ACC112 (cell line): ENCODE measurements at regions not wholly inside any gene's neighbourhood (a gene's known extent, or its start where the extent isn't known, plus 50 kb on each side); places are given as distances from the start of the nearest gene placed in this dataset.
"Not testable (repeated sequence)": the region's sequence is repeated elsewhere in the genome, so short reads cannot be mapped to it uniquely, and the experiment has no call there.

Experiments
- H2AFZ ChIP-seq: fragments of 200-600 bp; sonication (generic); one replicate; pipeline ENCODE4 v1.6.0; 2017; ENCODE audit warnings: antibody characterized with exemption, low read length; ENCODE audit not compliant: unreplicated experiment
- H3K27ac ChIP-seq: fragments of 200-600 bp; sonication (generic); 2 replicates; pipeline ENCODE4 v1.5.1; 2014; ENCODE audit warnings: low read depth, mild to moderate bottlenecking, antibody characterized with exemption, low read length, moderate library complexity
- H3K27me3 ChIP-seq: fragments of 200-600 bp; sonication (generic); 2 replicates; pipeline ENCODE4 v1.6.1; 2014; ENCODE audit warnings: mild to moderate bottlenecking, antibody characterized with exemption, low read length, moderate library complexity, mixed read lengths; ENCODE audit not compliant: insufficient read depth
- H3K36me3 ChIP-seq: fragments of 200-600 bp; sonication (generic); 2 replicates; pipeline ENCODE4 v1.6.1; 2016; ENCODE audit warnings: mild to moderate bottlenecking, antibody characterized with exemption, low read length, moderate library complexity, mixed read lengths; ENCODE audit not compliant: insufficient read depth
- H3K4me1 ChIP-seq: fragments of 200-600 bp; sonication (generic); one replicate; pipeline ENCODE4 v1.6.1; 2016; ENCODE audit warnings: low read length, mixed read lengths; ENCODE audit not compliant: insufficient read depth, unreplicated experiment, control insufficient read depth
- H3K4me3 ChIP-seq: fragments of 200-600 bp; sonication (generic); 2 replicates; pipeline ENCODE4 v1.5.1; 2014; ENCODE audit warnings: mild to moderate bottlenecking, low read depth, low read length
- H3K79me2 ChIP-seq: fragments of 200-600 bp; sonication (generic); one replicate; pipeline ENCODE4 v1.6.0; 2016; ENCODE audit warnings: low read length; ENCODE audit not compliant: control insufficient read depth, unreplicated experiment, insufficient read depth

GRCh38 chr9:85112391-85112790, 442.9 kb downstream of the NTRK2 start:
- Histone ChIP-seq H3K27me3 (no peaks in the 10 kb centered on the region), H3K36me3 (no peaks in the 10 kb centered on the region), H2AFZ (no peak overlapping the region), H3K4me1 (no peaks in the 10 kb centered on the region), H3K79me2 (no peaks in the 10 kb centered on the region), H3K27ac (no peak overlapping the region), H3K4me3 (no peak overlapping the region)

- no peak overlapping the region for H3K27ac ChIP-seq
- H3K79me2 ChIP-seq, result no peaks in the 10 kb centered on the region
- no peaks in the 10 kb centered on the region for H3K4me1 ChIP-seq
- H2AFZ ChIP-seq, result no peak overlapping the region
- H3K4me3 ChIP-seq, result no peak overlapping the region
- H3K27me3 ChIP-seq, result no peaks in the 10 kb centered on the region
- H3K36me3 ChIP-seq, result no peaks in the 10 kb centered on the region
These were observed 439.2 kb downstream of the NTRK2 start for GRCh38 chr9:85108746-85109145.

- no peaks in the 10 kb centered on the region for H3K4me1 ChIP-seq
- no peak overlapping the region for H3K27ac ChIP-seq
- no peak overlapping the region for H2AFZ ChIP-seq
- no peaks in the 10 kb centered on the region for H3K36me3 ChIP-seq
- H3K27me3 ChIP-seq, result no peaks in the 10 kb centered on the region
- H3K4me3 ChIP-seq, result no peak overlapping the region
- H3K79me2 ChIP-seq, result no peaks in the 10 kb centered on the region
These were observed 438.7 kb downstream of the NTRK2 start for GRCh38 chr9:85108229-85108628.

- no peaks in the 10 kb centered on the region for H3K79me2 ChIP-seq
- no peak overlapping the region for H2AFZ ChIP-seq
- no peaks in the 10 kb centered on the region for H3K36me3 ChIP-seq
- no peaks in the 10 kb centered on the region for H3K4me1 ChIP-seq
- no peak overlapping the region for H3K27ac ChIP-seq
- H3K4me3 ChIP-seq, result no peak overlapping the region
- no peaks in the 10 kb centered on the region for H3K27me3 ChIP-seq
These were observed 419.9 kb downstream of the NTRK2 start for GRCh38 chr9:85089188-85089969.

GRCh38 chr9:85081963-85082362, 412.4 kb downstream of the NTRK2 start:
- Histone ChIP-seq H2AFZ (no peak overlapping the region), H3K36me3 (no peaks in the 10 kb centered on the region), H3K27ac (no peak overlapping the region), H3K4me3 (no peak overlapping the region), H3K4me1 (no peaks in the 10 kb centered on the region), H3K79me2 (no peaks in the 10 kb centered on the region), H3K27me3 (no peaks in the 10 kb centered on the region)

GRCh38 chr9:85079349-85079748, 409.8 kb downstream of the NTRK2 start:
- H2AFZ ChIP-seq, result no peak overlapping the region
- no peaks in the 10 kb centered on the region for H3K27me3 ChIP-seq
- no peak overlapping the region for H3K4me3 ChIP-seq
- no peaks in the 10 kb centered on the region for H3K4me1 ChIP-seq
- H3K36me3 ChIP-seq, result no peaks in the 10 kb centered on the region
- no peak overlapping the region for H3K27ac ChIP-seq
- H3K79me2 ChIP-seq, result no peaks in the 10 kb centered on the region

GRCh38 chr9:85077944-85078343, 408.4 kb downstream of the NTRK2 start:
- Histone ChIP-seq H3K4me3 (no peak overlapping the region), H3K79me2 (no peaks in the 10 kb centered on the region), H2AFZ (no peak overlapping the region), H3K27me3 (no peaks in the 10 kb centered on the region), H3K27ac (no peak overlapping the region), H3K4me1 (no peaks in the 10 kb centered on the region), H3K36me3 (no peaks in the 10 kb centered on the region)

- not testable (repeated sequence) for H3K36me3 ChIP-seq, H3K27me3 ChIP-seq, H3K4me1 ChIP-seq, H3K27ac ChIP-seq, H3K79me2 ChIP-seq, H3K4me3 ChIP-seq, H2AFZ ChIP-seq
These were observed 407.6 kb downstream of the NTRK2 start for GRCh38 chr9:85077146-85077545.
